ENCODE measurements at regions not wholly inside any gene's neighbourhood (a gene's known extent, or its start where the extent isn't known, plus 50 kb on each side); places are given as distances from the start of the nearest gene placed in this dataset.

DNA sequence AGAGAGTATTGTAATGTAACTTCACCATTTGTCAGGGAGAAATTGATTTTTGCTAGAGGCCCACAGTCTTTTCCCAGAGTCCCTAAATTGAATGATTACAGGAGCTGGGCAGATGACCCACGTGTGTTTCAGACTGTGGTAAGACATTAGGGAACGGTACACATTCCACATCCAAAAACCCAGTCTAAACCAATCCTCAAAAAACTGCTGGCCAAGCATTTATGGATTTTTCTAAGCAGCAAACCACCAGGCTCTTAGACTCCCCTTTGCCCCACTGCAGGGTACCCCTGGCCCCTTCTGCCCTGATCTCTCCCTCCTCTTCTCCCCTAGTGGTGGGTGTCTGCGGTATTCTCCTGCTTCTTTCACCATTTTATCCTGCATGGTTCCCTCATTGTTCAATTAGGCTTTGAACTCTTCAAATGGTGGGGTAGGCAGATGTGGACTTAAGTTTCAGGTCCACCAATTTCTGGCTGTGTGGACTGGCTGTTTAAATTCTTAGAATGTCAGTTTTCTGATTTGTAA lies 135.5 kb upstream of the SORCS3 start:
- no peak for DNase-seq

DNA sequence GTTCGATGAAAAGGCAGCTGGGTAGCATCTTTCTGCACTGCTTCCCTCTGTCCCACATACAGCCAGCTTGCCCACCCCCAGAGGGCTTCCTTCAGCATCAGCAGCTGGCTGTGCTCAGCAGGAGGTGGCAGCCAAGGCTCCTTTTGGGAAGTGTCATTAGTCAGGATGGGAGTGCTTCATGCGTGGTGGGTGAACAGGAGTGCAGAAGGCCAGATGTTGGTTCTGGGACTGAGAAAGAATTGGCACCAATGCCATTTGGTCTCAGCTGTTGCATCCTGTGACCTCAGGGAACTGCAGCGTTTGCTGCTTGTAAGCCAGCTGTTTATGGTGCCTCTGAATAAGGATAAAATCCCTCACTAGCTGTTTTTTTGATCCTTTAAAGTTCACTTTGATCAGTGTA lies 131.1 kb upstream of the SORCS3 start:
- no peak for DNase-seq

DNA sequence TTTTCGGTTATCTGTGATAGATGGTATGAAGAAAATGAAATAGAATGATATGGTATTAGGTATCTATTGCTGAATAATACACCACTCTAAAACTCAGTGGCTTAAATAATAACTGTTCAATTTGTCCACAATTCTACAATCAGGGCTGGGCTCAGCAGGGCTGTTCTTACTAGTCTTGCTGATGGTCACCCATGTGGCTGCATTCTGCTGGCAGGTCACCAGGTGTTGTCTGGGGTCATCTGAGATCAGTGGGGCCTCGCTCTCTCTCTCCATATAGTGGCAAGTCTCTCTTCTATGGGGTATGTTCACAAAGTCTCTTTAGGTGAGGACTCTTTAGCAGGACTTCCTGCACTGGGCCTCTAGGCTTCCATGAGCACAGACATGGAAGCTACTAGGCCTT lies 130.4 kb upstream of the SORCS3 start:
- DNase-seq: no peak

- no peak for DNase-seq
Observed at GRCh38 chr10:104512800-104513199, 128.3 kb upstream of the SORCS3 start.

GRCh38 chr10:104515678-104516199 lies 125.4 kb upstream of the SORCS3 start:
- DNase-seq: no peak

DNA sequence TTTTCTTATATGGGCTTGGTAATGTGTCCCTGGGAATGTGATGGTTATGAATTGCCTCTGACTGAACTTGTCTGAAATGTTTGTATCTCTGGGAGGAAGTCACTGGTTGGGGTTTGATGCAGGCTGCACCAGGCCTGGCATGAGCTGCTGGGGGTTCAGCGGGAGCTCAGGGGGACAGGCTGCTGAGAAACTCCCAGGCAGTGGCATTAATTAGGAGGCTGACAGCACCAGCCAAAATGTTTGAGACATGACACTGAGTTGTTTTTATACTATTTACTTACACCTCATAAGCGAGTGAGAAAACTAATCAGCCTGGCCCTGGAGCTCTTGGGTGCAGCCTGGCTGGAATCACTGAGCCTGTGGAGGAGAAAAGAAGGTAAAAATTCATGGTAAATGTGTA lies 124.1 kb upstream of the SORCS3 start:
- DNase-seq: no peak

- no peak for DNase-seq
Observed at GRCh38 chr10:104517946-104518345, 123.1 kb upstream of the SORCS3 start.

GRCh38 chr10:104518891-104519290 lies 122.2 kb upstream of the SORCS3 start:
- DNase-seq: no peak

DNA sequence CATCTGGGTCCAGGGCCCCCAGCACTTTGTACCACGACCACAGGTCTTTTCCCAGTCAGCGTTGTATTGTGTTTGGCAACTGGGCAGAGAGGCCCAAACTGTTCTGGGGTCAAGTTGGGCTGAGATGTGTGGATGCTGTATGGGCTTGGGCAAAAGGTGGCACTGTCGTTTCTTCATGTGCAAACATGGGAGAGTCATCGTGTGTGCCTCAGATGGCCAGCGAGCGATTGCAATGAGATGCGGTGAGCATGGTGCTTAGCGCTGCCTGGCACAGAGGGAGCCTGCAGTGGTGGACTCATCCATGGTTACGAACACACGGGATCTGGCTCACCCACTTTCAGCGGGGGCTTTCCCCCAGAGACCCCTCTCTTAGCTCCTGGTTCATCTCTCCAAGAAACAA lies 120.4 kb upstream of the SORCS3 start:
- DNase-seq: no peak

GRCh38 chr10:104521901-104522694 lies 119.0 kb upstream of the SORCS3 start:
- DNase-seq: peak; percentile 41

DNA sequence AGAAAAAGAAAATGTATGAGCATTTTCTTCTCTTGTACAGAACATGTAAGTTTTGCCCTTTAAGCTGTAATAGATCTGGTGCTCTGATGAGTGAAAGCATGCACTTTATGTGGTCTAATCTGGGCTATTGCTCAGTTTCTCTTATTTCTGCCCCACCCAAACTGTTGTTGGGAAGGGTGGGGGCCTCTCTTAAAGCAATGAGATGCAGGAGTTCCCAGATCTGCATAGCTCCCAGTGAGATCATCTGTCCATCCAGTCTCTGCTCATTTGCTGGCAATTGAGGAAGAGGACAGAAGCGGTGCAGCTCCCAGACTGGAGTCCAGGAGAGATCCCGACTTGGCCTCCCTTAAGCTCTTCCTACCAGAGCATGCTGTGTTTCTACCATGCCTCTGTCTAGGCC lies 114.9 kb upstream of the SORCS3 start:
- no peak for DNase-seq

DNA sequence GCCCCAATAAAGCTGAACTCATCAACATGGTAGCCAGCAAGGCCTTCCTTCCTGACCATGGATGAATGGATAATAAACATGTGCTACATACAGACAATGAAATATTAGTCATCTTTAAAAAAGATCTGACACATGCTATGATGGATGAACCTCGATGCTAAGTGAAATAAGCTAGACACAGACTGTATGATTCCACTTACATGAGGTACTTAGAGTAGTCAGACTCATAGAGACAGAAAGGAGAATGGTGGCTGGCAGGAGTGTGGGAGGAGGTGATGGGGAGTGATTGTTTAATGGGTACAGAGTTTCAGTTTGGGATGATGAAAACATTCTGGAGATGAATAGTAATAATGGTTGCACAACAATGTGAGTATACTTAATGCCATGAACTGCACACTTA lies 114.1 kb upstream of the SORCS3 start:
- DNase-seq: no peak

DNA sequence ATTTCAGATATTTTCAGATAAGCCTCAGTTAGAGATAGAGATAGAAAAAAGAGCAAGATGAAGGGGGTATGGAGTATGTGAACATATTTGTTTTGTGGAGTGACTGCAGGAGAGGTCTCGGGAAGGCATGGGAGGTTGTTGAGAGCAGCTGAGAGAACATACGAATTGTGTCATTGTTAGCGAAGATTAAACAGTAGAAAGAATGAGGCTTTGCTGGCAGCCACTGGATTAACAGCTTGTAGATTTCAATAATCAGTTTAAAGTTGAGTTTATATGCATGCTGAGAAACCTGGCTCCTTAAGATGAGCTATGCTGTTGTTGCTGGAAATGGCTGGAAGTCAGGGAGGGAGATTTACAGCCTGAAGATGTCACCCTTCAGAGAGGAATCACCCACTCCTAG lies 100.9 kb upstream of the SORCS3 start:
- no peak for DNase-seq

GRCh38 chr10:104541820-104542219 lies 99.3 kb upstream of the SORCS3 start:
- DNase-seq: no peak

GRCh38 chr10:104546336-104546735 lies 94.8 kb upstream of the SORCS3 start:
- no peak for DNase-seq

GRCh38 chr10:104546756-104547155 lies 94.3 kb upstream of the SORCS3 start:
- DNase-seq: no peak

DNA sequence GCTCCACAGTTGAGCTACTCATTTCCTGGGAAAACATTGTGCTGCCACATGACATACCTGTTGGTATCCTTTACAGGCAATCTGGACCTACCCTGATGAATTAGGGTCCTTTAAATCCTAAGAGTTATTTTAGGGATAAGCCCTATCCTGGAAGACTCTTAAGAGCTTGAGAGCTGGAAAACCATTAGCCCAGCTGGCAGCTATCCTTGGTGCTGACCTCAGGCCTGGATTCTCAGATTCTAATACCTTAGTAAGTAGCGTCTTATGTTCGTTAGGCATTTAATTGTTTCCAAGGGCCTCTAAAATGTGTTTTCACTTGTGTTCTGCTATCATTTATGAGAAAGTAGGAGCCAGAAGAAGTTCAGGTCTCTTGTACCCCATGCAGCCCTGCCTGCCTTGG lies 93.0 kb upstream of the SORCS3 start:
- no peak for DNase-seq

DNA sequence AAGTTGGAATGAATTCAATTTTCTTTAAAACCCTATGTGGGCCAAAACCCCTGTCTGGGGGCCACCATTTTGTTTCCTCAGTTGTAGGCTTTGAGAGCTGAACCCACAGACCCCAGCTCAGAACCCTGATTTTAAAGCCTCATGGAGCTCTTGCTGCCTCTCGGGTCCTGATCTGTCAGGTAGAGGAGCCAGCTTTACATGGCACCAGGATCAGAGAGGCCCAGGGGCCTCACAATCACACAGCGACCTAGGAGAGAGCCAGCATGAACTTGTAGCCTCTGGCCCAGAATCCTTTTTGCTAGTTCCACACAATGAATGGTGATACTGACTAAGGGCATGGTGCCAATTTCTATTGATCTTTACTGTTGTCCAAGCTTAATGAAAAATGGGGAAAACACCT lies 84.3 kb upstream of the SORCS3 start:
- no peak for DNase-seq

DNA sequence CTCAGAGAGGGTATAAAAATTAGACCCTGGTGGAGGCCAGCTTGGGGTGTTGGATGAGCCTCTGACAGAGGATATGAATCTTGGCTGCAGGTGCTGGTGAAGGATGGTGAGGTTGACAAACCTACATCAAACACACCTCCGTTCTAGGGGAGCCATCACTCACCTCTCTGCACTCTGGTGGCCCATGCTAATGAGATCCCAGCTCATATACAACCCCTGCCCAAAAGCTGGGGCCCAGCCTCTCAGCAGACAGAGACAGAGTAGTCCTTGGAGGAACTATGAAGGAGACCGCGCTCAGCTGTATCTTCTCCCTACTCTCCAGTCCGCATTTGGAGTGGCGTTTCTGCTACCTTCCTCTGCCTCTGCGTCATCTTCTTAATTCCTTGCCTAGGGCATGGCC lies 83.1 kb upstream of the SORCS3 start:
- DNase-seq: no peak

DNA sequence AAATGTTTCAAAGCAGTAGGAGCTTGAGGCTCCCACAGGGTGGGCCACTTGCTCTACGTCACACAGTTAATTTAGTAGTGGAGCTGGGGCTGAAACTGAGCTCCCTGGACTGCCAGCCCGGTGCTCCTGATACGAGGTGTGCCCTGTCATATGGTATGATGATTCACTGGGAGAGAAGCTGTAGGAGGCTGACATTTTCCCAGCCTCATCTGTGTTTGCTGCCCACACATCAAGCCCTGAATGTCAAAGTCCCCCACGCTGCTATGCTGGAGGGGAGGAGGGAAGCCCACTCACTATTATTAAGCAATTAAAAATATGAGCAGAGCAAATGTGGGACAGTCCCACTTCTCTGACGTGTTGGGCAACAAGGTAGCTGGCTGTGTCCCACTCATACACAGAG lies 81.2 kb upstream of the SORCS3 start:
- DNase-seq: no peak

- no peak for DNase-seq
Observed at GRCh38 chr10:104563051-104563450, 78.0 kb upstream of the SORCS3 start.

- no peak for DNase-seq
Observed at GRCh38 chr10:104563548-104563947, 77.5 kb upstream of the SORCS3 start.

GRCh38 chr10:104574427-104574826 lies 66.7 kb upstream of the SORCS3 start:
- DNase-seq: no peak

- DNase-seq: no peak
Observed at GRCh38 chr10:104574838-104575237, 66.3 kb upstream of the SORCS3 start.

DNA sequence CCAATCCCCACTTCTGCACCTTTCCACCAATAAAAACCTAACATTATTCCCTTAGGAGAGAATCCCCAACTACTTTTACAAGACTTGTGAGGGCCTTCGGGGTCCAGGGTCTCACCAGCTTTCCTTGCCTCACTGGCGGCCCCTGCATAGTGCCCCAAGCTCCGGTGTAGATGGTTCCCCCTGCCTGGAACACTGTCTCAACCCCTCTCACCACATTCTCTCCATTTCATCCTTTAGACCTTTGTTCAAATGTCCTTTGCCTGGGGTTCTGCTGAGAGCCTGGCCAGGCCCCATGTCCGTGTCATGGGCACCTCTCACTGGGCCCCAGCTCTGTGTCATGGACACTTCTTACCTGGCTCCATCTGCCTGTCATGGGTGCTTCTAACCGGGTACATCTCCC lies 64.5 kb upstream of the SORCS3 start:
- DNase-seq: no peak

Measured in NCI-H1105 (cell line).